IMR-90 (cell line): ENCODE measurements at regions not wholly inside any gene's neighbourhood (a gene's known extent, or its start where the extent isn't known, plus 50 kb on each side); places are given as distances from the start of the nearest gene placed in this dataset.

ENCODE experiments used
- ATAC-seq: fragments of 200-7000 bp; cut with Tn5 transposase; 2 replicates; pipeline ENCODE4 v1.9.1; 2020; ENCODE audit warnings: low read depth, mild to moderate bottlenecking, moderate library complexity
- BruUV-seq: library from RNA; stranded (reverse); fragments of 400-500 nt; replicated peaks from 2 replicates; lab custom pipeline; 2021; lab: Mats Ljungman, UMichigan
- CTCF ChIA-PET: fragments of 300-600 bp; formaldehyde crosslinking; extraction: SDS; loops from one replicate; lab custom pipeline; 2021; ENCODE audit warnings: antibody characterized with exemption; lab: Yijun Ruan, JAX
- POLR2A ChIA-PET: fragments of 300-600 bp; sonication (Branson Sonifier 250); formaldehyde crosslinking; loops from one replicate; lab custom pipeline; 2022; ENCODE audit warnings: antibody characterized with exemption; ENCODE audit not compliant: unreplicated experiment; lab: Charles Lee
- DNase-seq: peaks from one replicate; pipeline ENCODE4 v3.0.0; 2013
- H2AFZ ChIP-seq: replicated peaks from 2 replicates; pipeline ENCODE3; 2013; ENCODE audit warnings: low read length, mild to moderate bottlenecking; ENCODE audit not compliant: poor library complexity
- H2AK5ac ChIP-seq: 2 replicates; pipeline ENCODE4 v1.6.1; 2013; ENCODE audit warnings: low read depth, low read length, inconsistent platforms
- H2AK9ac ChIP-seq: replicated peaks from 2 replicates; pipeline ENCODE3; 2013; ENCODE audit warnings: mild to moderate bottlenecking, low read depth, low read length, moderate library complexity; ENCODE audit not compliant: poor library complexity
- H2BK120ac ChIP-seq: 2 replicates; pipeline ENCODE4 v1.6.1; 2013; ENCODE audit warnings: low read depth, low read length, inconsistent platforms
- H2BK15ac ChIP-seq: 3 replicates; pipeline ENCODE4 v1.6.1; 2013; ENCODE audit warnings: low read depth, low read length, inconsistent platforms
- H2BK20ac ChIP-seq: 2 replicates; pipeline ENCODE4 v1.6.1; 2013; ENCODE audit warnings: low read depth, mild to moderate bottlenecking, inconsistent platforms, low read length, moderate library complexity
- H2BK5ac ChIP-seq: 2 replicates; pipeline ENCODE4 v1.6.1; 2013; ENCODE audit warnings: mild to moderate bottlenecking, low read depth, low read length, inconsistent platforms; ENCODE audit not compliant: poor library complexity, severe bottlenecking
- H3K14ac ChIP-seq: replicated peaks from 2 replicates; pipeline ENCODE4 v1.6.1; 2013; ENCODE audit warnings: low read depth, low read length, inconsistent platforms
- H3K18ac ChIP-seq: 2 replicates; pipeline ENCODE4 v1.6.1; 2013; ENCODE audit warnings: low read depth, low read length, control low read depth
- H3K23ac ChIP-seq: 2 replicates; pipeline ENCODE4 v1.6.1; 2013; ENCODE audit warnings: low read depth, low read length, inconsistent platforms
- H3K27ac ChIP-seq: 2 replicates; pipeline ENCODE4 v1.5.1; 2013; ENCODE audit warnings: mild to moderate bottlenecking, control low read depth, low read length; ENCODE audit not compliant: insufficient read depth
- H3K27me3 ChIP-seq: 2 replicates; pipeline ENCODE4 v1.6.1; 2013; ENCODE audit warnings: low read length; ENCODE audit not compliant: control insufficient read depth, insufficient read depth
- H3K36me3 ChIP-seq: 2 replicates; pipeline ENCODE4 v1.6.1; 2013; ENCODE audit warnings: low read length, mixed read lengths; ENCODE audit not compliant: control insufficient read depth, insufficient read depth
- H3K4ac ChIP-seq: 2 replicates; pipeline ENCODE4 v1.6.1; 2013; ENCODE audit warnings: low read depth, low read length, inconsistent platforms
- H3K4me1 ChIP-seq: 2 replicates; pipeline ENCODE4 v1.6.1; 2013; ENCODE audit warnings: low read length, mixed read lengths; ENCODE audit not compliant: control insufficient read depth, insufficient read depth
- H3K4me2 ChIP-seq: 2 replicates; pipeline ENCODE4 v1.6.1; 2013; ENCODE audit warnings: low read depth, mild to moderate bottlenecking, control low read depth, low read length, moderate library complexity
- H3K4me3 ChIP-seq: 2 replicates; pipeline ENCODE4 v1.5.1; 2013; ENCODE audit warnings: low read depth, mild to moderate bottlenecking, control low read depth, low read length, moderate library complexity; ENCODE audit not compliant: insufficient read depth
- H3K56ac ChIP-seq: 2 replicates; pipeline ENCODE4 v1.6.1; 2013; ENCODE audit warnings: low read length, inconsistent platforms; ENCODE audit not compliant: insufficient read depth; ENCODE audit errors: extremely low read depth
- H3K79me1 ChIP-seq, 2 experiments: 2 replicates each; pipeline ENCODE4 v1.6.1; 2013; ENCODE audit warnings: low read length in 2 of 2, inconsistent platforms in 1 of 2, low read depth in 1 of 2
- H3K9ac ChIP-seq: 2 replicates; pipeline ENCODE4 v1.6.1; 2013; ENCODE audit warnings: low read depth, low read length, control low read depth
- H3K9me1 ChIP-seq: 2 replicates; pipeline ENCODE4 v1.6.1; 2013; ENCODE audit warnings: low read length, inconsistent platforms; ENCODE audit not compliant: insufficient read depth
- H3K9me3 ChIP-seq: 2 replicates; pipeline ENCODE4 v1.6.1; 2013; ENCODE audit warnings: low read length; ENCODE audit not compliant: control insufficient read depth, insufficient read depth
- H4K20me1 ChIP-seq: 2 replicates; pipeline ENCODE4 v1.6.1; 2013; ENCODE audit warnings: low read length, inconsistent platforms; ENCODE audit not compliant: insufficient read depth
- H4K5ac ChIP-seq: 2 replicates; pipeline ENCODE4 v1.6.1; 2013; ENCODE audit warnings: mild to moderate bottlenecking, low read depth, low read length, control low read depth
- H4K8ac ChIP-seq, 2 experiments: 2 replicates each; pipeline ENCODE4 v1.6.1; 2013; ENCODE audit warnings: low read depth in 2 of 2, low read length in 2 of 2, control low read depth in 1 of 2, inconsistent platforms in 1 of 2
- H4K91ac ChIP-seq: 2 replicates; pipeline ENCODE4 v1.6.1; 2013; ENCODE audit warnings: low read depth, low read length, inconsistent platforms; ENCODE audit not compliant: insufficient read depth
- CEBPB ChIP-seq: IDR thresholded peaks from 2 replicates; pipeline ENCODE4 v1.6.1; 2012; ENCODE audit warnings: low read depth, low read length, improper control_type of control experiment
- CHD1 ChIP-seq: IDR thresholded peaks from 2 replicates; pipeline ENCODE4 v1.6.1; 2012; ENCODE audit warnings: low read depth, low read length, improper control_type of control experiment
- POLR2A ChIP-seq: IDR thresholded peaks from 2 replicates; pipeline ENCODE4 v1.6.1; 2012; ENCODE audit warnings: mild to moderate bottlenecking, low read depth, low read length
- RFX5 ChIP-seq: IDR thresholded peaks from 2 replicates; pipeline ENCODE4 v1.8.0; 2012; ENCODE audit warnings: low read depth, mild to moderate bottlenecking, low read length, moderate library complexity
- USF2 ChIP-seq: fragments of 150-350 bp; IDR thresholded peaks from 2 replicates; pipeline ENCODE4 v1.6.1; 2017; ENCODE audit warnings: mild to moderate bottlenecking, antibody characterized with exemption, low read length, low read depth
- WGBS, 2 experiments: methylation state at CpG; one replicate each; pipeline versions ENCODE4 v1.1.5 to v1.1.7; 2013; ENCODE audit warnings: missing lambda C conversion rate in 2 of 2; ENCODE audit not compliant: insufficient read length in 1 of 2; ENCODE audit errors: extremely low coverage in 2 of 2; 5-methylcytosine and 5-hydroxymethylcytosine counted together
- dilution Hi-C: fragments of 300-500 bp; cut with HindIII; formaldehyde crosslinking; loops from one replicate; pipeline ENCODE4 v1.14.3; 2018; ENCODE audit warnings: low sequenced_read_pairs; ENCODE audit not compliant: unreplicated experiment
- in situ Hi-C: fragments of 300-500 bp; cut with MboI; formaldehyde crosslinking; loops from 3 replicates; pipeline ENCODE4 v1.14.3; 2019; ENCODE audit warnings: low sequenced_read_pairs, inconsistent platforms, mixed read lengths
- intact Hi-C: fragments of 100-400 bp; cut with micrococcal nuclease; formaldehyde crosslinking; loops from 2 replicates; pipeline ENCODE4 v1.10.0; 2022

DNA sequence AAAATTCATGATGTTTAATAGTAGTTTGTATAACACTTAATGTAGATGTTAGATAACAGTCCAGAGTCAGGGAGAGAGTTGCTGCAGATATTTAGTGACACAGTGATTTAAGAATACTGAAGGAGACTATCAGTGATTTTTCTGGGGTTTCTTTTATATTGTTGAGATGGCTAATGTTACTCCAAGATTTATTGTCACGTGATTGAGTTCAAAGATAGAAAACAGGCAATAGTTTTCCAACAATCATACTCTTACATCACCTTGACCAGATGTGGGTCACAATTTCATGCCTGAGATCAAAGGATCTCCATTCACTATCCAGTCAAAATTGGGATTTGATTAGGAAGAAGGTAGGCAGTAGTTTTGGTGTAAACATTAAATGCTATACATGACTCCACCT, 580.0 kb upstream of the ARRDC3 start:
- Histone ChIP-seq H3K9me3 (no peaks in the 10 kb centered on the region), H2BK120ac (no peak overlapping the region), H2BK20ac (no peak overlapping the region), H4K91ac (no peak overlapping the region), H3K9ac (no peak overlapping the region), H3K14ac (no peak overlapping the region), H4K20me1 (no peaks in the 10 kb centered on the region), H3K36me3 (no peaks in the 10 kb centered on the region), H3K4me1 (no peaks in the 10 kb centered on the region), H2BK5ac (no peak overlapping the region), H4K8ac (no peak overlapping the region), H2BK15ac (no peak overlapping the region), H3K4me3 (no peak overlapping the region), H3K23ac (no peak overlapping the region), H3K18ac (no peak overlapping the region), H2AK5ac (no peak overlapping the region), H3K27me3 (no peaks in the 10 kb centered on the region), H2AFZ (no peak overlapping the region), H3K4ac (no peak overlapping the region), H3K4me2 (no peak overlapping the region), H3K79me1 (no peaks in the 10 kb centered on the region), H3K9me1 (no peaks in the 10 kb centered on the region), H3K56ac (no peak overlapping the region), H3K27ac (no peak overlapping the region), H2AK9ac (no peak overlapping the region), H4K5ac (no peak overlapping the region)
- no TSS peak for BruUV-seq
- DNase-seq (no peak), ATAC-seq (no peak)
- dilution Hi-C loops (no loop called here), intact Hi-C loops (no loop called here), in situ Hi-C loops (no loop called here)
- WGBS, 2 experiments, result no CpG with 5 or more reads among the region's 1 CpG
- ChIA-PET CTCF (no interaction called here), POLR2A (no interaction called here)
- TF ChIP-seq POLR2A, result no peak
- TF ChIP-seq RFX5, result no peak
- TF ChIP-seq USF2, result no peak
- no peak for TF ChIP-seq CHD1
- no peak for TF ChIP-seq CEBPB
